Neural progenitor cell (in vitro differentiated cells): ENCODE measurements at regions not wholly inside any gene's neighbourhood (a gene's known extent, or its start where the extent isn't known, plus 50 kb on each side); places are given as distances from the start of the nearest gene placed in this dataset.

Experiments
- DNase-seq: peaks from one replicate; pipeline ENCODE4 v3.0.0-alpha.2; 2016; ENCODE audit warnings: low spot score
- H2AFZ ChIP-seq: fragments of 200-600 bp; sonication (generic); replicated peaks from 2 replicates; pipeline ENCODE4 v1.6.1; 2016; ENCODE audit warnings: antibody characterized with exemption
- H3F3A ChIP-seq: fragments of 200-600 bp; sonication (generic); 2 replicates; pipeline ENCODE4 v1.6.1; 2016; ENCODE audit warnings: antibody characterized with exemption, low read depth
- H3K27ac ChIP-seq: fragments of 200-600 bp; sonication (generic); 2 replicates; pipeline ENCODE4 v1.5.1; 2016; ENCODE audit warnings: mild to moderate bottlenecking
- H3K27me3 ChIP-seq: fragments of 200-600 bp; sonication (generic); 2 replicates; pipeline ENCODE4 v1.6.1; 2016; ENCODE audit warnings: mild to moderate bottlenecking, moderate library complexity
- H3K36me3 ChIP-seq: fragments of 200-600 bp; sonication (generic); 2 replicates; pipeline ENCODE4 v1.5.1; 2016
- H3K4me1 ChIP-seq: fragments of 200-600 bp; sonication (generic); 2 replicates; pipeline ENCODE4 v1.6.1; 2016; ENCODE audit warnings: mixed run types
- H3K4me2 ChIP-seq: fragments of 200-600 bp; sonication (generic); 2 replicates; pipeline ENCODE4 v1.6.1; 2016
- H3K4me3 ChIP-seq: fragments of 200-600 bp; sonication (generic); 2 replicates; pipeline ENCODE4 v1.5.1; 2016
- H3K79me2 ChIP-seq: fragments of 200-600 bp; sonication (generic); 2 replicates; pipeline ENCODE4 v1.6.1; 2016; ENCODE audit warnings: low read depth
- H3K9ac ChIP-seq: fragments of 200-600 bp; sonication (generic); 2 replicates; pipeline ENCODE4 v1.6.1; 2016
- H3K9me3 ChIP-seq: fragments of 200-600 bp; sonication (generic); 2 replicates; pipeline ENCODE4 v1.5.1; 2016; ENCODE audit warnings: low read depth
- H4K20me1 ChIP-seq: fragments of 200-600 bp; sonication (generic); 2 replicates; pipeline ENCODE4 v1.6.1; 2016; ENCODE audit warnings: low read depth
- H3K27ac Mint-ChIP-seq: 3 replicates; pipeline ENCODE4 v1.8.0; 2021; ENCODE audit warnings: mixed read lengths
- H3K27me3 Mint-ChIP-seq: 2 replicates; pipeline ENCODE4 v1.8.0; 2022; ENCODE audit warnings: low read depth, mild to moderate bottlenecking, inconsistent platforms, moderate library complexity, mixed read lengths; ENCODE audit not compliant: insufficient read depth
- H3K36me3 Mint-ChIP-seq: 3 replicates; pipeline ENCODE4 v1.8.0; 2021; ENCODE audit warnings: mixed read lengths
- H3K4me1 Mint-ChIP-seq: 3 replicates; pipeline ENCODE4 v1.8.0; 2021; ENCODE audit warnings: mixed read lengths
- H3K4me3 Mint-ChIP-seq: 3 replicates; pipeline ENCODE4 v1.8.0; 2021; ENCODE audit warnings: mild to moderate bottlenecking, moderate library complexity, mixed read lengths
- H3K9me3 Mint-ChIP-seq: 3 replicates; pipeline ENCODE4 v1.8.0; 2020; ENCODE audit warnings: mixed read lengths
- CTCF ChIP-seq: fragments of 200-600 bp; sonication (generic); IDR thresholded peaks from 2 replicates; pipeline ENCODE4 v1.5.1; 2017; ENCODE audit warnings: antibody characterized with exemption, mild to moderate bottlenecking
- EZH2 ChIP-seq: fragments of 200-600 bp; sonication (generic); IDR thresholded peaks from 2 replicates; pipeline ENCODE4 v1.6.1; 2017; ENCODE audit warnings: antibody characterized with exemption, mild to moderate bottlenecking, moderate library complexity
- EZH2phosphoT487 ChIP-seq: fragments of 200-600 bp; sonication (generic); IDR thresholded peaks from 2 replicates; pipeline ENCODE4 v1.6.1; 2017; ENCODE audit warnings: antibody characterized with exemption

- Histone ChIP-seq H3K4me3 (no peak overlapping the region), H4K20me1 (no peaks in the 10 kb centered on the region), H3K4me1 (no peaks in the 10 kb centered on the region), H3K27ac (no peak overlapping the region), H2AFZ (no peak overlapping the region), H3F3A (no peaks in the 10 kb centered on the region), H3K9me3 (no peaks in the 10 kb centered on the region), H3K9ac (no peak overlapping the region), H3K27me3 (no peaks in the 10 kb centered on the region), H3K4me2 (no peak overlapping the region), H3K79me2 (no peaks in the 10 kb centered on the region), H3K36me3 (no peaks in the 10 kb centered on the region)
- DNase-seq = no peak
- no peaks in the 10 kb centered on the region for H3K27me3 Mint-ChIP-seq
- H3K4me3 Mint-ChIP-seq = no peak overlapping the region
- TF ChIP-seq CTCF (no peak), EZH2 (no peak), EZH2phosphoT487 (no peak)
- H3K27ac Mint-ChIP-seq = no peak overlapping the region
- H3K4me1 Mint-ChIP-seq = no peaks in the 10 kb centered on the region
- H3K9me3 Mint-ChIP-seq = no peaks in the 10 kb centered on the region
- H3K36me3 Mint-ChIP-seq = no peaks in the 10 kb centered on the region
Measured at GRCh38 chr2:145692971-145693478, 1173.1 kb upstream of the ZEB2 start.

GRCh38 chr2:145691659-145692058 lies 1171.7 kb upstream of the ZEB2 start:
- H3K27ac ChIP-seq = no peak overlapping the region
- H3K4me1 Mint-ChIP-seq = peaks cover 10% of the 10 kb centered on the region

DNA sequence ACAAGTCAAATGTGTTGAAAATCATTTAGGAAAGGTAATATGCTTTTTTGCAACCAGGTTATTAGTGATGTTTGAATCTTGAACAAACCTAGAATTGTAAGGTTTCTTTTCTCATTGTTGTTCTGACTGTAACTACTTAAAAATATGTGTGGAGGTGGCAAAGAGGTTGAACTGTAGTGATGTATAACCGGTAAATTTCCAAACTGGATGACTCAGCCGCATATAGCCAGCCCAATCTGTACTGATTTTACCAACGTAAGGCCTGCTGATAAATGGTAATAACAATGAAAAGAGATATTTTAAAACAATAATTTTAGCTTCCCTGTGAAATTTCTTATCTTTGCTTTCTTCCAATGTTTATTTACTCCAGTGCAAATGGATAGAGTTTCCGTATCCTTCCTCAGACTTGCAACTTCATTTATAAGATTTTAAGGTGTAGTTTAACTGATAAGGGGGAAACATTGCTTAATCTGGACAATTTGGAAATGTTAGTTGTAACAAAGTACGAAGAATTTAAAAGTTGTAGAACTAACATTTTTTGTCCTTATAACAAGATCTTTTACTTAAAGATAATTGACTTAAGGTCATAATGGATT lies 1170.4 kb upstream of the ZEB2 start:
- H3K4me2 ChIP-seq = no peak overlapping the region

More at GRCh38 chr2:145691659-145692058, 1171.7 kb upstream of the ZEB2 start:
- H3K36me3 Mint-ChIP-seq = no peaks in the 10 kb centered on the region
- no peak overlapping the region for H3K4me2 ChIP-seq
- no peak overlapping the region for H2AFZ ChIP-seq
- no peak overlapping the region for H3K9ac ChIP-seq
- DNase-seq = no peak
- H3K36me3 ChIP-seq = no peaks in the 10 kb centered on the region
- H3K27me3 ChIP-seq = no peaks in the 10 kb centered on the region
- H3K4me3 ChIP-seq = no peak overlapping the region
- no peaks in the 10 kb centered on the region for H3K79me2 ChIP-seq
- H3K4me1 ChIP-seq = no peaks in the 10 kb centered on the region
- H3K9me3 Mint-ChIP-seq = no peaks in the 10 kb centered on the region
- H3K4me3 Mint-ChIP-seq = no peak overlapping the region
- no peak overlapping the region for H3K27ac Mint-ChIP-seq
- no peaks in the 10 kb centered on the region for H3K27me3 Mint-ChIP-seq
- no peaks in the 10 kb centered on the region for H3F3A ChIP-seq
- H3K9me3 ChIP-seq = no peaks in the 10 kb centered on the region
- TF ChIP-seq CTCF = no peak
- TF ChIP-seq EZH2 = no peak
- TF ChIP-seq EZH2phosphoT487 = no peak
- H4K20me1 ChIP-seq = no peaks in the 10 kb centered on the region

More for the DNA sequence above, 1170.4 kb upstream of the ZEB2 start:
- Histone ChIP-seq H4K20me1 (no peaks in the 10 kb centered on the region), H3F3A (no peaks in the 10 kb centered on the region), H3K79me2 (no peaks in the 10 kb centered on the region), H3K36me3 (no peaks in the 10 kb centered on the region), H3K27me3 (no peaks in the 10 kb centered on the region), H3K9me3 (no peaks in the 10 kb centered on the region), H3K4me1 (no peaks in the 10 kb centered on the region), H2AFZ (no peak overlapping the region), H3K4me3 (no peak overlapping the region), H3K27ac (no peak overlapping the region), H3K9ac (no peak overlapping the region)
- no peak for TF ChIP-seq EZH2
- no peak for TF ChIP-seq EZH2phosphoT487
- TF ChIP-seq CTCF = no peak
- Mint-ChIP-seq H3K27me3 (no peaks in the 10 kb centered on the region), H3K4me1 (peaks cover 10% of the 10 kb centered on the region), H3K9me3 (no peaks in the 10 kb centered on the region), H3K27ac (no peak overlapping the region), H3K4me3 (no peak overlapping the region), H3K36me3 (no peaks in the 10 kb centered on the region)
- DNase-seq = no peak
